ENCODE measurements at regions not wholly inside any gene's neighbourhood (a gene's known extent, or its start where the extent isn't known, plus 50 kb on each side); places are given as distances from the start of the nearest gene placed in this dataset.

- no peak for TF ChIP-seq POLR2A (IDR thresholded peaks at IDR 0.05)
- no peak for TF ChIP-seq CTCF (IDR thresholded peaks at IDR 0.05)
Measured at GRCh38 chr12:4080213-4080612, 193.3 kb upstream of the CCND2 start.
